HCT116 (cell line): ENCODE measurements at regions not wholly inside any gene's neighbourhood (a gene's known extent, or its start where the extent isn't known, plus 50 kb on each side); places are given as distances from the start of the nearest gene placed in this dataset.

Experiments used
- ATAC-seq: fragments of 200-7000 bp; cut with Tn5 transposase; 2 replicates; pipeline ENCODE4 v1.9.1; 2020; ENCODE audit warnings: mild to moderate bottlenecking, moderate library complexity
- BruUV-seq: library from RNA; stranded (reverse); fragments of 400-500 nt; replicated peaks from 2 replicates; lab custom pipeline; 2021; lab: Mats Ljungman, UMichigan
- CTCF ChIA-PET: fragments of 300-600 bp; sonication (Branson Sonifier 250); formaldehyde crosslinking; loops from one replicate; lab custom pipeline; 2021; ENCODE audit warnings: antibody characterized with exemption; lab: Charles Lee
- POLR2A ChIA-PET: fragments of 300-600, 350-600 bp; sonication (Branson Sonifier 250); formaldehyde crosslinking; loops from one replicate; lab custom pipeline; 2021; ENCODE audit warnings: antibody characterized with exemption; lab: Charles Lee
- RAD21 ChIA-PET, 2 experiments: fragments of 300-600 bp; sonication (Branson Sonifier 250); formaldehyde crosslinking; loops; one replicate each; lab custom pipeline; 2023; ENCODE audit warnings: low total read pairs in 2 of 2; ENCODE audit not compliant: uncharacterized antibody in 2 of 2, unreplicated experiment in 2 of 2, low non-redundant PET in 1 of 2; lab: Charles Lee
- DNase-seq: peaks from one replicate; pipeline ENCODE4 v3.0.0-alpha.2; 2010; ENCODE audit warnings: low read depth, low spot score
- H2AFZ ChIP-seq: fragments of 200-600 bp; shearing (Covaris generic), sonication (generic); 2 replicates; pipeline ENCODE4 v1.6.1; 2017; ENCODE audit warnings: low read depth, mixed run types, mixed read lengths, antibody characterized with exemption, low read length; ENCODE audit not compliant: poor library complexity, severe bottlenecking
- H3K27ac ChIP-seq: 2 replicates; pipeline ENCODE4 v1.5.1; 2012; ENCODE audit warnings: low read depth, low read length
- H3K27me3 ChIP-seq: fragments of 200-600 bp; sonication (generic); 2 replicates; pipeline ENCODE4 v1.6.1; 2016; ENCODE audit warnings: mixed run types, low read length, mixed read lengths; ENCODE audit not compliant: insufficient read depth
- H3K36me3 ChIP-seq, 2 experiments: fragments of 200-500 bp in 1 of 2; fragments of 200-600 bp in 1 of 2; sonication (Bioruptor generic) in 1 of 2; sonication (generic) in 1 of 2; 2 replicates each; pipeline versions ENCODE4 v1.5.1 to v1.6.1; 2014 to 2016; ENCODE audit warnings: low read length in 2 of 2, inconsistent platforms in 1 of 2, mixed read lengths in 1 of 2, mixed run types in 1 of 2; ENCODE audit not compliant: insufficient read depth in 2 of 2, control insufficient read depth in 1 of 2
- H3K4me1 ChIP-seq, 2 experiments: fragments of 200-600 bp in 1 of 2; sonication (generic) in 1 of 2; 2 replicates each; pipeline versions ENCODE4 v1.5.1 to v1.6.1; 2012 to 2017; ENCODE audit warnings: low read length in 2 of 2, inconsistent platforms in 1 of 2, mild to moderate bottlenecking in 1 of 2, mixed read lengths in 1 of 2, mixed run types in 1 of 2, moderate library complexity in 1 of 2; ENCODE audit not compliant: insufficient read depth in 2 of 2, control insufficient read depth in 1 of 2
- H3K4me2 ChIP-seq: fragments of 200-600 bp; sonication (generic); 2 replicates; pipeline ENCODE4 v1.6.1; 2017; ENCODE audit warnings: mixed run types, low read length, mixed read lengths
- H3K4me3 ChIP-seq, 2 experiments: fragments of 200-600 bp in 1 of 2; sonication (generic) in 1 of 2; replicated peaks in 1 of 2; 2 replicates each; pipeline ENCODE4 v1.5.1; 2011 to 2016; ENCODE audit warnings: low read length in 2 of 2, control low read depth in 1 of 2, low read depth in 1 of 2, mild to moderate bottlenecking in 1 of 2, mixed read lengths in 1 of 2, mixed run types in 1 of 2
- H3K79me2 ChIP-seq: fragments of 200-600 bp; sonication (generic); 2 replicates; pipeline ENCODE4 v1.6.1; 2017; ENCODE audit warnings: mild to moderate bottlenecking, mixed run types, low read length, moderate library complexity, mixed read lengths; ENCODE audit not compliant: insufficient read depth
- H3K9ac ChIP-seq: fragments of 200-600 bp; sonication (generic); 2 replicates; pipeline ENCODE4 v1.6.1; 2016; ENCODE audit warnings: low read length, mixed read lengths
- H3K9me2 ChIP-seq: fragments of 200-600 bp; sonication (generic), shearing (Covaris generic); 2 replicates; pipeline ENCODE4 v1.6.1; 2017; ENCODE audit warnings: mixed run types, mild to moderate bottlenecking, moderate library complexity; ENCODE audit not compliant: insufficient read depth
- H3K9me3 ChIP-seq, 2 experiments: fragments of 200-500 bp in 1 of 2; fragments of 200-600 bp in 1 of 2; sonication (Bioruptor generic) in 1 of 2; sonication (generic) in 1 of 2; 2 replicates each; pipeline ENCODE4 v1.6.1; 2014 to 2017; ENCODE audit warnings: low read length in 2 of 2, mixed read lengths in 2 of 2, inconsistent platforms in 1 of 2, low read depth in 1 of 2, mild to moderate bottlenecking in 1 of 2, mixed run types in 1 of 2, moderate library complexity in 1 of 2; ENCODE audit not compliant: control insufficient read depth in 1 of 2, insufficient read depth in 1 of 2
- H4K20me1 ChIP-seq: fragments of 200-600 bp; sonication (generic), shearing (Covaris generic); 2 replicates; pipeline ENCODE4 v1.6.1; 2017; ENCODE audit warnings: mixed run types, mild to moderate bottlenecking, moderate library complexity; ENCODE audit not compliant: insufficient read depth
- JUND ChIP-seq: IDR thresholded peaks from 2 replicates; pipeline ENCODE4 v1.6.1; 2012
- SP1 ChIP-seq: IDR thresholded peaks from 2 replicates; pipeline ENCODE4 v1.6.1; 2012; ENCODE audit warnings: low read depth
- ZFX ChIP-seq: fragments of 450-650 bp; IDR thresholded peaks from 2 replicates; pipeline ENCODE4 v1.6.1; 2017
- ZNF274 ChIP-seq: fragments of 200-500 bp; sonication (Bioruptor generic); IDR thresholded peaks from 2 replicates; pipeline ENCODE4 v1.6.1; 2014; ENCODE audit warnings: mild to moderate bottlenecking, low read depth, low read length, inconsistent platforms
- intact Hi-C: fragments of 100-400 bp; cut with micrococcal nuclease; formaldehyde crosslinking; loops from 2 replicates; pipeline ENCODE4 v1.10.0; 2022
- TF ChIP-seq, protein P1 (sequence below): IDR thresholded peaks from 2 replicates; pipeline ENCODE4 v1.6.1; 2012
- TF ChIP-seq, protein P2 (sequence below), 3 experiments: fragments of 200-600 bp in 1 of 3; sonication (generic) in 1 of 3; IDR thresholded peaks in 2 of 3; conservative IDR thresholded peaks in 1 of 3; 2 replicates each; pipeline ENCODE4 v1.5.1; 2012 to 2017; ENCODE audit warnings: low read depth in 2 of 3, low read length in 2 of 3, antibody characterized with exemption in 1 of 3, borderline replicate concordance in 1 of 3, control low read depth in 1 of 3, mild to moderate bottlenecking in 1 of 3, mixed read lengths in 1 of 3, mixed run types in 1 of 3, moderate library complexity in 1 of 3; ENCODE audit not compliant: insufficient read depth in 1 of 3
- TF ChIP-seq, protein P3 (sequence below): IDR thresholded peaks from 2 replicates; pipeline ENCODE4 v1.6.1; 2012

GRCh38 chr2:129484999-129485897, 494.2 kb upstream of the RAB6C start:
- TF ChIP-seq JUND = no peak
- TF ChIP-seq SP1 = no peak
- TF ChIP-seq ZNF274 = no peak
- TF ChIP-seq, protein P1, sequence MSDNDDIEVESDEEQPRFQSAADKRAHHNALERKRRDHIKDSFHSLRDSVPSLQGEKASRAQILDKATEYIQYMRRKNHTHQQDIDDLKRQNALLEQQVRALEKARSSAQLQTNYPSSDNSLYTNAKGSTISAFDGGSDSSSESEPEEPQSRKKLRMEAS = no peak
- no peak for TF ChIP-seq ZFX
- TF ChIP-seq, protein P2, sequence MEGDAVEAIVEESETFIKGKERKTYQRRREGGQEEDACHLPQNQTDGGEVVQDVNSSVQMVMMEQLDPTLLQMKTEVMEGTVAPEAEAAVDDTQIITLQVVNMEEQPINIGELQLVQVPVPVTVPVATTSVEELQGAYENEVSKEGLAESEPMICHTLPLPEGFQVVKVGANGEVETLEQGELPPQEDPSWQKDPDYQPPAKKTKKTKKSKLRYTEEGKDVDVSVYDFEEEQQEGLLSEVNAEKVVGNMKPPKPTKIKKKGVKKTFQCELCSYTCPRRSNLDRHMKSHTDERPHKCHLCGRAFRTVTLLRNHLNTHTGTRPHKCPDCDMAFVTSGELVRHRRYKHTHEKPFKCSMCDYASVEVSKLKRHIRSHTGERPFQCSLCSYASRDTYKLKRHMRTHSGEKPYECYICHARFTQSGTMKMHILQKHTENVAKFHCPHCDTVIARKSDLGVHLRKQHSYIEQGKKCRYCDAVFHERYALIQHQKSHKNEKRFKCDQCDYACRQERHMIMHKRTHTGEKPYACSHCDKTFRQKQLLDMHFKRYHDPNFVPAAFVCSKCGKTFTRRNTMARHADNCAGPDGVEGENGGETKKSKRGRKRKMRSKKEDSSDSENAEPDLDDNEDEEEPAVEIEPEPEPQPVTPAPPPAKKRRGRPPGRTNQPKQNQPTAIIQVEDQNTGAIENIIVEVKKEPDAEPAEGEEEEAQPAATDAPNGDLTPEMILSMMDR (IDR thresholded peaks at IDR 0.05 in 2 of 3, conservative IDR thresholded peaks at IDR 0.05 in 1 of 3; ENCODE audit: borderline replicate concordance in 1 of 3, insufficient read depth in 1 of 3, low read depth in 2 of 3, low read length in 2 of 3) = no peak
- TF ChIP-seq, protein P3, sequence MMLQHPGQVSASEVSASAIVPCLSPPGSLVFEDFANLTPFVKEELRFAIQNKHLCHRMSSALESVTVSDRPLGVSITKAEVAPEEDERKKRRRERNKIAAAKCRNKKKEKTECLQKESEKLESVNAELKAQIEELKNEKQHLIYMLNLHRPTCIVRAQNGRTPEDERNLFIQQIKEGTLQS = no peak
- TF ChIP-seq, all 23 proteins: peak for 0
- RAD21 ChIA-PET = no interaction called here
- H3K36me3 ChIP-seq = no peaks in the 10 kb centered on the region
- DNase-seq (no peak), ATAC-seq (no peak)
- POLR2A ChIA-PET = no interaction called here
- intact Hi-C loops = no loop called here
- no peak overlapping the region for H2AFZ ChIP-seq
- H3K27me3 ChIP-seq = peaks cover 51% of the 10 kb centered on the region
- H4K20me1 ChIP-seq = no peaks in the 10 kb centered on the region
- H3K9me3 ChIP-seq = no peaks in the 10 kb centered on the region
- CTCF ChIA-PET = no interaction called here
- no peak overlapping the region for H3K4me3 ChIP-seq
- H3K4me1 ChIP-seq = no peaks in the 10 kb centered on the region
- no peak overlapping the region for H3K4me2 ChIP-seq
- no peaks in the 10 kb centered on the region for H3K79me2 ChIP-seq
- BruUV-seq = no TSS peak
- no peak overlapping the region for H3K27ac ChIP-seq
- no peaks in the 10 kb centered on the region for H3K9me2 ChIP-seq
- H3K9ac ChIP-seq = no peak overlapping the region
